ENCODE measurements at regions not wholly inside any gene's neighbourhood (a gene's known extent, or its start where the extent isn't known, plus 50 kb on each side); places are given as distances from the start of the nearest gene placed in this dataset.

DNA sequence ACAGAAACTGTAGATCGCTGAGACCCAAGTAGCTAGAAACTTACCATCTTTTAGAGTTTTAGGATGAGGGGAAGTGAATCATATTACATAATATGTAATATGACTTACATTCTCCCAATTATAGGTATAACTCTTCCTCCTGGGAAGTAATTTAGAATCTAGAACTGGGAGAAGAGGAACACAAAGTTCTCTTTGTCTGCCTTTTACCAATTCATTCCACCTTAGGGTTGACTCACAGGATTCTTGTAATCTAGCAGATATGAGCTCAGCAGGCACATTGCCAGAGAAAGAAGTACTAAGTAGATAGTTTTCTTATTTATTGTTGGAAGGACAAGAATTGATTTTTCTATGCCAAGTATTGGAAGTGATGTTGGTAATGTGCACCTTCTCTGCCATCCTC is 58.0 kb upstream of the CCSER1 start:
- no peak for TF ChIP-seq EZH2phosphoT487 (IDR thresholded peaks at IDR 0.05; ENCODE audit: insufficient read depth, low read depth)
- no peak for TF ChIP-seq EZH2 (IDR thresholded peaks at IDR 0.05; ENCODE audit: insufficient read depth, poor library complexity, severe bottlenecking)

Measured in GM23248 (cell line).